H1 (cell line): ENCODE measurements at regions not wholly inside any gene's neighbourhood (a gene's known extent, or its start where the extent isn't known, plus 50 kb on each side); places are given as distances from the start of the nearest gene placed in this dataset.

Experiments used
- EGR1 ChIP-seq: IDR thresholded peaks from 2 replicates; pipeline ENCODE4 v1.6.1; 2011; ENCODE audit warnings: low read depth, low read length, borderline replicate concordance
- JUND ChIP-seq: IDR thresholded peaks from 2 replicates; pipeline ENCODE4 v1.6.1; 2011; ENCODE audit warnings: mild to moderate bottlenecking, improper control_type of control experiment, low read length
- KDM5A ChIP-seq: fragments of 200-600 bp; IDR thresholded peaks from 2 replicates; pipeline ENCODE4 v1.7.1; 2012; ENCODE audit warnings: mild to moderate bottlenecking, low read length, inconsistent platforms, mixed read lengths
- MAX ChIP-seq: IDR thresholded peaks from 2 replicates; pipeline ENCODE4 v1.6.1; 2012; ENCODE audit warnings: inconsistent platforms
- PHF8 ChIP-seq: fragments of 200-600 bp; sonication (generic); conservative IDR thresholded peaks from 2 replicates; pipeline ENCODE4 v1.7.1; 2012; ENCODE audit warnings: low read depth, mild to moderate bottlenecking, inconsistent platforms, low read length, moderate library complexity
- SAP30 ChIP-seq: fragments of 300-600 bp; sonication (generic); IDR thresholded peaks from 2 replicates; pipeline ENCODE4 v1.7.1; 2012; ENCODE audit warnings: low read length, moderate library complexity, mild to moderate bottlenecking, inconsistent platforms; ENCODE audit not compliant: insufficient read depth, insufficient replicate concordance
- SP2 ChIP-seq: IDR thresholded peaks from 2 replicates; pipeline ENCODE4 v1.6.1; 2012; ENCODE audit warnings: mild to moderate bottlenecking, low read length, inconsistent platforms
- SP4 ChIP-seq: IDR thresholded peaks from 2 replicates; pipeline ENCODE4 v1.6.1; 2012; ENCODE audit warnings: low read length, inconsistent platforms
- ZNF274 ChIP-seq: IDR thresholded peaks from 2 replicates; pipeline ENCODE4 v1.7.0; 2012; ENCODE audit warnings: low read length, borderline replicate concordance; ENCODE audit errors: extremely low read depth

- no peak for TF ChIP-seq SP2
- no peak for TF ChIP-seq JUND
- TF ChIP-seq KDM5A, result no peak
- TF ChIP-seq MAX, result no peak
- TF ChIP-seq PHF8, result no peak
- no peak for TF ChIP-seq ZNF274
- TF ChIP-seq SP4, result no peak
- TF ChIP-seq EGR1, result no peak
- no peak for TF ChIP-seq SAP30
Measured at GRCh38 chr2:214652473-214652872, 157.0 kb downstream of the BARD1 start (continued).
